IMR-90 (cell line): ENCODE measurements at regions not wholly inside any gene's neighbourhood (a gene's known extent, or its start where the extent isn't known, plus 50 kb on each side); places are given as distances from the start of the nearest gene placed in this dataset.

Experiments used
- CHD1 ChIP-seq: IDR thresholded peaks from 2 replicates; pipeline ENCODE4 v1.6.1; 2012; ENCODE audit warnings: low read depth, low read length, improper control_type of control experiment
- CTCF ChIP-seq: conservative IDR thresholded peaks from 2 replicates; pipeline ENCODE4 v1.5.1; 2012; ENCODE audit warnings: mild to moderate bottlenecking, low read depth, low read length, improper control_type of control experiment
- POLR2A ChIP-seq: IDR thresholded peaks from 2 replicates; pipeline ENCODE4 v1.6.1; 2012; ENCODE audit warnings: mild to moderate bottlenecking, low read depth, low read length
- RAD21 ChIP-seq: IDR thresholded peaks from 2 replicates; pipeline ENCODE4 v1.6.1; 2012; ENCODE audit warnings: low read length, improper control_type of control experiment
- RFX5 ChIP-seq: IDR thresholded peaks from 2 replicates; pipeline ENCODE4 v1.8.0; 2012; ENCODE audit warnings: low read depth, mild to moderate bottlenecking, low read length, moderate library complexity

- TF ChIP-seq CTCF = no peak
- TF ChIP-seq RFX5 = no peak
- TF ChIP-seq RAD21 = no peak
- TF ChIP-seq CHD1 = no peak
- TF ChIP-seq POLR2A = no peak
Measured at GRCh38 chr20:39453890-39454289, 491.7 kb downstream of the DHX35 start.
